BJ (cell line): ENCODE measurements at regions not wholly inside any gene's neighbourhood (a gene's known extent, or its start where the extent isn't known, plus 50 kb on each side); places are given as distances from the start of the nearest gene placed in this dataset.

Experiments used
- CTCF ChIA-PET: fragments of 350-600 bp; formaldehyde crosslinking; extraction: SDS; loops from one replicate; lab custom pipeline; 2021; ENCODE audit warnings: antibody characterized with exemption, inconsistent platforms; lab: Yijun Ruan, JAX
- POLR2A ChIA-PET: fragments of 300-600 bp; sonication (Branson Sonifier 250); formaldehyde crosslinking; extraction: SDS; loops from one replicate; lab custom pipeline; 2021; ENCODE audit warnings: antibody characterized with exemption; lab: Charles Lee
- DNase-seq: peaks from one replicate; pipeline ENCODE4 v3.0.0-alpha.2; 2011; ENCODE audit warnings: low read depth
- H3K27me3 ChIP-seq: 2 replicates; pipeline ENCODE4 v1.6.0; 2011; ENCODE audit warnings: low read length; ENCODE audit not compliant: control insufficient read depth, insufficient read depth
- H3K36me3 ChIP-seq: 2 replicates; pipeline ENCODE4 v1.5.1; 2011; ENCODE audit warnings: low read length; ENCODE audit not compliant: control insufficient read depth, insufficient read depth
- H3K4me3 ChIP-seq: 2 replicates; pipeline ENCODE4 v1.5.1; 2011; ENCODE audit warnings: low read depth, mild to moderate bottlenecking, control low read depth, low read length
- CTCF ChIP-seq: IDR thresholded peaks from 2 replicates; pipeline ENCODE4 v1.5.1; 2011; ENCODE audit warnings: low read depth, mild to moderate bottlenecking, control low read depth, inconsistent platforms, low read length, moderate library complexity; ENCODE audit not compliant: insufficient read depth

- Histone ChIP-seq H3K27me3 (no peaks in the 10 kb centered on the region), H3K4me3 (no peak overlapping the region), H3K36me3 (no peaks in the 10 kb centered on the region)
- TF ChIP-seq CTCF = no peak
- POLR2A ChIA-PET = no interaction called here
- no peak for DNase-seq
- CTCF ChIA-PET = no interaction called here
These were observed 293.8 kb downstream of the TTLL7 start for GRCh38 chr1:83705091-83705490.

DNA sequence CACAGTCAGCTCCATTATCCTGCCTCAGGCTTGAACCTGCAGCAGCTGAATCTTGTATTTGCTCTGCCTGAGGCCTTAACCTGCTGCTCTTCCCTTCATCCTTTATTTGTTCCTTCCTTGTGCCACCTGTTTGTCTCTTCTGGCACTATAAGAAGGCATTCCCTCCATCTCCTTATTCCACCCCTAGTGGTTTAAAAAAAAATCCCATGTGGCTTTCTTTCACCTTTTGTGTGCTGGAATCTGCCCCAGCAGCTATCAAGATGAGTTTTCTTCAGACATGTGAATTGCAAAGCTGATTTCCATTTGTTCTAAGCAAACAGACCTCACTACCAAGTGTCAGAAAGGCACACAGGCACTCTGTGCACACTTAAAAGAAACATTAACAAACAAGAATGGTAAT, 294.6 kb downstream of the TTLL7 start:
- Histone ChIP-seq H3K36me3 (no peaks in the 10 kb centered on the region), H3K4me3 (no peak overlapping the region), H3K27me3 (no peaks in the 10 kb centered on the region)
- no peak for DNase-seq
- TF ChIP-seq CTCF = no peak
- CTCF ChIA-PET = interaction anchor here (1.2 kb wide), 1 partner anchor 13 kb away, joined by 3 read pairs; no protein-coding TSS in a partner anchor
- POLR2A ChIA-PET = no interaction called here

GRCh38 chr1:83702356-83702755, 296.6 kb downstream of the TTLL7 start:
- Histone ChIP-seq H3K27me3 (no peaks in the 10 kb centered on the region), H3K36me3 (no peaks in the 10 kb centered on the region), H3K4me3 (no peak overlapping the region)
- ChIA-PET CTCF (interaction anchor here (0.9 kb wide), 1 partner anchor 49 kb away, joined by 3 read pairs; no protein-coding TSS in a partner anchor), POLR2A (no interaction called here)
- no peak for TF ChIP-seq CTCF
- no peak for DNase-seq

GRCh38 chr1:83701355-83701754, 297.6 kb downstream of the TTLL7 start:
- ChIA-PET CTCF (no interaction called here), POLR2A (no interaction called here)
- H3K27me3 ChIP-seq = no peaks in the 10 kb centered on the region
- no peak for DNase-seq
- no peaks in the 10 kb centered on the region for H3K36me3 ChIP-seq
- no peak overlapping the region for H3K4me3 ChIP-seq
- no peak for TF ChIP-seq CTCF

GRCh38 chr1:83698644-83699043, 300.3 kb downstream of the TTLL7 start:
- Histone ChIP-seq H3K27me3 (no peaks in the 10 kb centered on the region; the same call in 1 of the 2 replicates), H3K36me3 (no peaks in the 10 kb centered on the region; the same call in 1 of the 2 replicates), H3K4me3 (no peak overlapping the region)
- no peak for DNase-seq
- POLR2A ChIA-PET = no interaction called here
- TF ChIP-seq CTCF = no peak
- CTCF ChIA-PET = no interaction called here
